Activated B cell treated with CpG ODN at 0.5 μM for 24 hours (primary cell): ENCODE measurements at regions not wholly inside any gene's neighbourhood (a gene's known extent, or its start where the extent isn't known, plus 50 kb on each side); places are given as distances from the start of the nearest gene placed in this dataset.

Source experiments
- ATAC-seq: fragments of 200-7000 bp; cut with Tn5 transposase; one replicate; pipeline ENCODE4 v1.10.0; 2021; ENCODE audit warnings: low read depth, mild to moderate bottlenecking, moderate library complexity
- CTCF ChIA-PET: fragments of 350-600 bp; sonication (Branson Sonifier 250); formaldehyde crosslinking; loops from one replicate; lab custom pipeline; 2021; ENCODE audit warnings: antibody characterized with exemption; lab: Charles Lee
- POLR2A ChIA-PET: fragments of 350-600 bp; sonication (Branson Sonifier 250); formaldehyde crosslinking; loops from one replicate; lab custom pipeline; 2021; ENCODE audit warnings: antibody characterized with exemption; lab: Charles Lee
- DNase-seq: peaks from one replicate; pipeline ENCODE4 v3.0.0; 2022
- H3K27ac Mint-ChIP-seq: one replicate; pipeline ENCODE4 v1.8.0; 2020; ENCODE audit warnings: mixed read lengths
- H3K27me3 Mint-ChIP-seq: one replicate; pipeline ENCODE4 v1.8.0; 2021; ENCODE audit warnings: mixed read lengths
- H3K36me3 Mint-ChIP-seq: one replicate; pipeline ENCODE4 v1.8.0; 2021; ENCODE audit warnings: low read depth, mixed read lengths
- H3K4me1 Mint-ChIP-seq: one replicate; pipeline ENCODE4 v1.8.0; 2021; ENCODE audit warnings: mixed read lengths
- H3K4me3 Mint-ChIP-seq: one replicate; pipeline ENCODE4 v1.8.0; 2020; ENCODE audit warnings: mild to moderate bottlenecking, mixed read lengths
- H3K9me3 Mint-ChIP-seq: one replicate; pipeline ENCODE4 v1.8.0; 2020; ENCODE audit warnings: mixed read lengths
- intact Hi-C: fragments of 100-400 bp; cut with micrococcal nuclease; formaldehyde crosslinking; loops from one replicate; pipeline ENCODE4 v1.15.1; 2024
- TF ChIP-seq, protein P1 (sequence below): fragments of 200-600 bp; IDR thresholded peaks from one replicate; pipeline ENCODE4 v1.8.0; 2022; ENCODE audit warnings: antibody characterized with exemption, mild to moderate bottlenecking

DNA sequence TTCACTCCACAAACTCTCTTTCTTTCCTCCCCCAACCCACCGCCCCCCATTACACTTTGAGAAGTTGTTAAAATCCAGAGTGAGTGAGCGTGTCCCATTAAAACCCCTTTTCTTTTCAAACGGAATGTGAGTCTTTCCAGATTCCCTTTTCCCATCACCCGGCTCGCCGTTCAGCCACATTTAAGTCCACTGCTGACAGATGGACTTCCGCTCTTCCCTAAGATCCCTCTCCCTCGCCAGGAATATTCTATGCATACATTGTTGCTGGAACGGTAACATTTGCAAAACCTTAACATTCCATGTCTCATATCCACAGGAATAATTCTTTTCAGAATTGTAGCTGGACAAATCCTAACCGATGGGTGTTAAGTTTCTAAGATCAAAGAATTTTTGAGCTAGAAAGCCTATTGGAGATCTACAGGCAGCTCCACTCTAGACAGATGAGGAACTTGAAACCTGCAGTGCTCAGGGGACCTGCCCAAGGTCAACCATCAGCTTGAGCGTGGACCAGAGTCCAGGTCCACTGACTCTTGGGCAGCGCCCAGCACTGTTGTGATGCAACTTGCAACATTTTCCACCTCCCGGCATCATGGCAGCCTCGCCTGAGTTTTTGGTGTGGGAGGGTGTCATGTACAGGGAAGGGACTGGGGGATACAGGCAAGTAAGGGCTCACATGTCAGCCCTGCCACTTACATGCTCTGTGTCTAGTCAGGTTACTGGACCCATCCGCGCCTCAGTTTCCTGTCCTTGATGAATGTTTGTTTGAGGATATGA, 500.1 kb downstream of the CCDC171 start:
- TF ChIP-seq, protein P1, sequence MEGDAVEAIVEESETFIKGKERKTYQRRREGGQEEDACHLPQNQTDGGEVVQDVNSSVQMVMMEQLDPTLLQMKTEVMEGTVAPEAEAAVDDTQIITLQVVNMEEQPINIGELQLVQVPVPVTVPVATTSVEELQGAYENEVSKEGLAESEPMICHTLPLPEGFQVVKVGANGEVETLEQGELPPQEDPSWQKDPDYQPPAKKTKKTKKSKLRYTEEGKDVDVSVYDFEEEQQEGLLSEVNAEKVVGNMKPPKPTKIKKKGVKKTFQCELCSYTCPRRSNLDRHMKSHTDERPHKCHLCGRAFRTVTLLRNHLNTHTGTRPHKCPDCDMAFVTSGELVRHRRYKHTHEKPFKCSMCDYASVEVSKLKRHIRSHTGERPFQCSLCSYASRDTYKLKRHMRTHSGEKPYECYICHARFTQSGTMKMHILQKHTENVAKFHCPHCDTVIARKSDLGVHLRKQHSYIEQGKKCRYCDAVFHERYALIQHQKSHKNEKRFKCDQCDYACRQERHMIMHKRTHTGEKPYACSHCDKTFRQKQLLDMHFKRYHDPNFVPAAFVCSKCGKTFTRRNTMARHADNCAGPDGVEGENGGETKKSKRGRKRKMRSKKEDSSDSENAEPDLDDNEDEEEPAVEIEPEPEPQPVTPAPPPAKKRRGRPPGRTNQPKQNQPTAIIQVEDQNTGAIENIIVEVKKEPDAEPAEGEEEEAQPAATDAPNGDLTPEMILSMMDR = no peak
- no peak for ATAC-seq
- Mint-ChIP-seq H3K27ac (no peak overlapping the region), H3K4me3 (no peak overlapping the region), H3K36me3 (no peaks in the 10 kb centered on the region), H3K9me3 (no peaks in the 10 kb centered on the region), H3K4me1 (no peaks in the 10 kb centered on the region), H3K27me3 (no peaks in the 10 kb centered on the region)
- POLR2A ChIA-PET = no interaction called here
- CTCF ChIA-PET = no interaction called here
- intact Hi-C loops = no loop called here
- DNase-seq = no peak

DNA sequence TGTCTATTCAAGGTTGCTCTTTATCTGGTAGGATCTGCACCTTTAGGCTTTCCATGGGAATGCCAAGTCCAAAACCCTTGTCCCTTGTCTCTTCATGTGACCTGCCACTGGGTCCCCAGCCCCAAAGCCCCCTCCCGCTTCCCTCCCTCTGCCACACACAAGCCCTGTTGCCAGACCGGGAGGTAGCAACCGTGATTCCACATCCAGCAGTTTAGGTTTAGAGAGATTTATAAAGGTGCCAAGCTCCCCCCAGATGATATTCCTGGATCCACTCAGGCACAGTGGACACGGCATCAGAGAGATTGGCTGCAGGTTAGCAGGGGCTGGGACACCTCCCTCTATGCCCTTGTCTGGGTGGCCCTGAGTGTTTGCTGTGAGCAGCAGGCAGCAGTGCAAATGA, 504.7 kb downstream of the CCDC171 start:
- intact Hi-C loops = no loop called here
- H3K9me3 Mint-ChIP-seq = peaks cover 2% of the 10 kb centered on the region
- no peaks in the 10 kb centered on the region for H3K27me3 Mint-ChIP-seq
- POLR2A ChIA-PET = no interaction called here
- TF ChIP-seq, protein P1 = no peak
- H3K36me3 Mint-ChIP-seq = no peaks in the 10 kb centered on the region
- H3K27ac Mint-ChIP-seq = no peak overlapping the region
- CTCF ChIA-PET = no interaction called here
- DNase-seq (no peak), ATAC-seq (no peak)
- no peak overlapping the region for H3K4me3 Mint-ChIP-seq
- no peaks in the 10 kb centered on the region for H3K4me1 Mint-ChIP-seq

DNA sequence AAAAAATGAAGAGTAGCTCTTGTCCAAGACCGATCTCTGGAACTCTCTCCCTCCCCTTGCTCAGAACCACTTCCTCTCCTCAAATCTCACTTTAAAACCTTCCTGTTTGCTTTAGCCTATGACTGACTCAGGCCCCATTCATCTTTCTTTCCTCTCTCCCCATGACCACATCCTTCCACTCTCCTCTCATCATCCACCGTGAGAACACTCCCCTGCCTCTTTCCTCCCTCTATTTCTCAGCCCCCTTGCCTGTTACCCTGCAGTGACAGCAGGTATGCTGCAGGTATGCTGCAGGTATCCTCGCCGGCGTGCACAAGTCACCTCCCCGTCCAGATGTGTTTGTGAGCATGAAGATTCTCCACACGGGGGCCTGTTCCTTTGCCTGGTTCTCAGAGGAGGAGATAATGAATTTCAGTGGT, 505.3 kb downstream of the CCDC171 start:
- CTCF ChIA-PET = no interaction called here
- POLR2A ChIA-PET = no interaction called here
- Mint-ChIP-seq H3K4me1 (no peaks in the 10 kb centered on the region), H3K36me3 (no peaks in the 10 kb centered on the region), H3K27ac (no peak overlapping the region), H3K9me3 (peaks cover 2% of the 10 kb centered on the region), H3K4me3 (no peak overlapping the region), H3K27me3 (no peaks in the 10 kb centered on the region)
- DNase-seq (no peak), ATAC-seq (no peak)
- intact Hi-C loops = no loop called here
- TF ChIP-seq, protein P1 = no peak

DNA sequence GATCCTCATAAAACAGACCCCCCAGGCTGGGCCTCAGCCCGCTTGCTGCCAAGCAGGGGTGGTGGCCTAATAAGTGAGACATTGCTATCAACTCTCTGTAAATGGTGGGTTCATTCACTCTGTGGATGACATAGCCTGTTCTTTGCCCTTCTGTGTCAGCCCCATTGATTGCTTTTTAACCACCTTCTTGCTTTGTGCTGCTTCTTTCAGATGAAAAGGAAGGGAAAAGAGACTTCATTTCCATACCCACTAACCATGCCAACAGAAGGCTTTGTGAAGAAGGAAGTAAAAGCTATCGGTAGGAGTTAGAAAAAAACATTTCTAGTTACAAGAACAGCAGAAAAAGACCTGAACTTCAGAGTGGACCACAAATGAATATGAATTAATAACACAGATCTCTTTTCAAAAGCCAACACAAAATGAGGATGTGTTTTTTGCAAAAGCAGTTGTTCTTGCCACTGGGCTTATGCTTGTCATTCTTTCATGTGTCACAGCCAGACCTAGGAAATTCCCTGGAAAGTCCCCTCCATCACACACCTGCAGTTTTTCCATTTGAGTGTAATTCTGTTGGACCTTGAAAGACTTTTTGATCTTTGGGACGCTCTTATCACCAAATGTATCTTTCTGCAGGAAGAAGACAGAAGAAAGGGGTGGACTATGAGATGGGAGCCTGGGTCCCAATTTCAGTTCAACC, 507.7 kb downstream of the CCDC171 start:
- ChIA-PET CTCF (no interaction called here), POLR2A (no interaction called here)
- no peaks in the 10 kb centered on the region for H3K4me1 Mint-ChIP-seq
- intact Hi-C loops = no loop called here
- TF ChIP-seq, protein P1 = no peak
- no peak overlapping the region for H3K27ac Mint-ChIP-seq
- H3K4me3 Mint-ChIP-seq = no peak overlapping the region
- peaks cover 2% of the 10 kb centered on the region for H3K9me3 Mint-ChIP-seq
- ATAC-seq (no peak), DNase-seq (no peak)
- H3K36me3 Mint-ChIP-seq = no peaks in the 10 kb centered on the region
- H3K27me3 Mint-ChIP-seq = no peaks in the 10 kb centered on the region

DNA sequence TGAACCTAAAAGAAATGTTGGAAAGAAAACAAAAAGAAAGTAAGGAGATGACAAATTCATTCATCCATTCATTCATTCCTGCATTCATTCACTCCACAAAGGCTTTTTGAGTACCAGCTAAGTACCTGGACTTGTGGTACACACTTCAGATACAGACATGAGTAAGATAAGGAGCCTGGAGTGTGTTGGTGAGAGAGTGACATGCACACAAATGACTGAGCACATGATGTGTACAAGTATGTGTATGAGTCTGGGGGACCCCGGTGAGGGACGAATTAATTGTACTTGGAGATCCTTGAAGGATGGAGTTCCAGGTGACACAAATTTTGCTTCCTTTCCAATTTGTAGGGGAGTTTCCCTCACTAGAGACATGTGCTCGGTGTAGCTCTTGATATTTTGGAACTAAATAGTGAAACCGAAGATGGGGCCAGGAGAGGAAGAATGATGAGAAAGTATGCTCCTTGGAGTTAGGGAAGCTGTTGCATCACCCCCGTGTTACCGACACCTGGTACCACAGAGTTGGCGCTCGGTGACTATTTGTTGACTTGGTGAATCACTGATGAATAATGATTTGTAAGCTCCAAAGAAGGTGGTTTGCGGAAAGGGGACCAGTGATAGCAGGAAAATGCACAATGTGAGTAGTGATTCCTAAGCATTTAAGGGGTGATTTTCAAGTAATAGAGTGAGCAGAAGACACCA, 509.8 kb downstream of the CCDC171 start:
- ATAC-seq (no peak), DNase-seq (no peak)
- TF ChIP-seq, protein P1 = no peak
- intact Hi-C loops = no loop called here
- POLR2A ChIA-PET = no interaction called here
- CTCF ChIA-PET = no interaction called here
- Mint-ChIP-seq H3K36me3 (no peaks in the 10 kb centered on the region), H3K4me3 (no peak overlapping the region), H3K27ac (no peak overlapping the region), H3K4me1 (no peaks in the 10 kb centered on the region), H3K27me3 (no peaks in the 10 kb centered on the region), H3K9me3 (peaks cover 4% of the 10 kb centered on the region)
